ENCODE measurements at regions not wholly inside any gene's neighbourhood (a gene's known extent, or its start where the extent isn't known, plus 50 kb on each side); places are given as distances from the start of the nearest gene placed in this dataset.

- H3K27me3 ChIP-seq (replicated peaks; ENCODE audit: control insufficient read depth, insufficient read depth, low read length, poor library complexity, severe bottlenecking): no peaks in the 10 kb centered on the region
Observed at GRCh38 chr10:94260455-94260854, 102.3 kb downstream of the NOC3L start.

GRCh38 chr10:94264085-94264484, 98.7 kb downstream of the NOC3L start:
- H3K36me3 ChIP-seq (ENCODE audit: control insufficient read depth, insufficient read depth, low read length): no peaks in the 10 kb centered on the region

More at GRCh38 chr10:94260455-94260854, 102.3 kb downstream of the NOC3L start:
- Histone ChIP-seq H3K36me3 (ENCODE audit: control insufficient read depth, insufficient read depth, low read length) (no peaks in the 10 kb centered on the region), H3K9me3 (ENCODE audit: control insufficient read depth, low read length) (no peaks in the 10 kb centered on the region), H3K4me1 (ENCODE audit: control insufficient read depth, insufficient read depth, low read length, poor library complexity, severe bottlenecking) (no peaks in the 10 kb centered on the region), H3K27ac (ENCODE audit: insufficient read depth, low read length, poor library complexity, severe bottlenecking) (no peak overlapping the region), H3K4me3 (ENCODE audit: insufficient read depth, low read depth, low read length, poor library complexity, severe bottlenecking) (no peak overlapping the region)
- DNase-seq: no peak

GRCh38 chr10:94266091-94266490, 96.6 kb downstream of the NOC3L start:
- Histone ChIP-seq H3K9me3 (ENCODE audit: control insufficient read depth, low read length) (no peaks in the 10 kb centered on the region), H3K27ac (ENCODE audit: insufficient read depth, low read length, poor library complexity, severe bottlenecking) (no peak overlapping the region), H3K36me3 (ENCODE audit: control insufficient read depth, insufficient read depth, low read length) (no peaks in the 10 kb centered on the region), H3K4me3 (ENCODE audit: insufficient read depth, low read depth, low read length, poor library complexity, severe bottlenecking) (no peak overlapping the region), H3K27me3 (replicated peaks; ENCODE audit: control insufficient read depth, insufficient read depth, low read length, poor library complexity, severe bottlenecking) (no peaks in the 10 kb centered on the region), H3K4me1 (ENCODE audit: control insufficient read depth, insufficient read depth, low read length, poor library complexity, severe bottlenecking) (no peaks in the 10 kb centered on the region)
- DNase-seq: no peak

More at GRCh38 chr10:94264085-94264484, 98.7 kb downstream of the NOC3L start:
- Histone ChIP-seq H3K27ac (ENCODE audit: insufficient read depth, low read length, poor library complexity, severe bottlenecking) (no peak overlapping the region), H3K9me3 (ENCODE audit: control insufficient read depth, low read length) (no peaks in the 10 kb centered on the region), H3K27me3 (replicated peaks; ENCODE audit: control insufficient read depth, insufficient read depth, low read length, poor library complexity, severe bottlenecking) (no peaks in the 10 kb centered on the region), H3K4me1 (ENCODE audit: control insufficient read depth, insufficient read depth, low read length, poor library complexity, severe bottlenecking) (no peaks in the 10 kb centered on the region), H3K4me3 (ENCODE audit: insufficient read depth, low read depth, low read length, poor library complexity, severe bottlenecking) (no peak overlapping the region)
- DNase-seq: no peak

DNA sequence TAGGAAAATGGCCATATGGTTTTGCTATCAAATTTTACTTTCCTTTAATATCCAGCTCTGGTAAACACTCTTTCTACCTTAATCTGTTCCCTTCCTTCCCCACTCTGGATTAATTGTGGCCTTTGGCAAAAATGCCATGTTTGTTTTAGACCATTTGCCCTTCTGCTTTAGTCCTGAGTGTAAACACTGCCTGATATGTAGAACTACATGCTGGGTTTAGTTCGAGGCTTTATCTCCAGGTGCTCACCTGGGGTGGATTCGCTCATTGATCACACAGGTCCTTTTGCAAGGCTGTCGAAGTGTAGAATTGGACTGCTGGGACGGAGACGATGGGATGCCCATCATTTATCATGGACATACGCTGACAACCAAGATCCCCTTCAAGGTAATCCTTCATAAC, 94.1 kb downstream of the NOC3L start:
- no peak overlapping the region for H3K27ac ChIP-seq (ENCODE audit: insufficient read depth, low read length, poor library complexity, severe bottlenecking)
- no peak overlapping the region for H3K4me3 ChIP-seq (ENCODE audit: insufficient read depth, low read depth, low read length, poor library complexity, severe bottlenecking)
- no peaks in the 10 kb centered on the region for H3K27me3 ChIP-seq (replicated peaks; ENCODE audit: control insufficient read depth, insufficient read depth, low read length, poor library complexity, severe bottlenecking)
- H3K36me3 ChIP-seq (ENCODE audit: control insufficient read depth, insufficient read depth, low read length): no peaks in the 10 kb centered on the region
- no peak for DNase-seq
- H3K9me3 ChIP-seq (ENCODE audit: control insufficient read depth, low read length): no peaks in the 10 kb centered on the region
- H3K4me1 ChIP-seq (ENCODE audit: control insufficient read depth, insufficient read depth, low read length, poor library complexity, severe bottlenecking): no peaks in the 10 kb centered on the region

- Histone ChIP-seq H3K9me3 (ENCODE audit: control insufficient read depth, low read length) (no peaks in the 10 kb centered on the region), H3K36me3 (ENCODE audit: control insufficient read depth, insufficient read depth, low read length) (no peaks in the 10 kb centered on the region), H3K4me3 (ENCODE audit: insufficient read depth, low read depth, low read length, poor library complexity, severe bottlenecking) (no peak overlapping the region), H3K27me3 (replicated peaks; ENCODE audit: control insufficient read depth, insufficient read depth, low read length, poor library complexity, severe bottlenecking) (no peaks in the 10 kb centered on the region), H3K4me1 (ENCODE audit: control insufficient read depth, insufficient read depth, low read length, poor library complexity, severe bottlenecking) (no peaks in the 10 kb centered on the region), H3K27ac (ENCODE audit: insufficient read depth, low read length, poor library complexity, severe bottlenecking) (no peak overlapping the region)
- no peak for DNase-seq
Observed at GRCh38 chr10:94274142-94274787, 88.5 kb downstream of the NOC3L start.

- H3K27ac ChIP-seq (ENCODE audit: insufficient read depth, low read length, poor library complexity, severe bottlenecking): no peak overlapping the region
Observed at GRCh38 chr10:94276140-94276539, 86.6 kb downstream of the NOC3L start.

DNA sequence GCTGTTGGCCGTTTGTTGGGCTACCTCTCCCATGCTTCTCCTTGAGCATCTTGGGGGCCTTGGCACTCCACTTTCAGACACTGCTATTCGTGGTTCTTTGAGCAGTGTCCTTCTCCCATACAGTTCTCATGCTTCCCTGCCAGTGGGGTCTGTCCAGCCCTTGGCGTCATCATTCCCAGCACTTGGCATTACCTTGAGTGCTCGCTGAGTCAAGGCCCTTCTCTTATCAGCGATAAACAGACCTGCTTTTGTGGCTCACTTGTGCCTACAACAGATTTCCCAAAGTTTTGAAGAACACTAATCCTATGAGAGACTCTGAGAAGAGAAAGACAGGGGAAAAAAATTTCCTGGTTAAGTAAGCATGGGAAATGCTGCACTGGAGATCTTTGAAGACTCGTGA, 85.3 kb downstream of the NOC3L start:
- no peaks in the 10 kb centered on the region for H3K4me1 ChIP-seq (ENCODE audit: control insufficient read depth, insufficient read depth, low read length, poor library complexity, severe bottlenecking)
- H3K27ac ChIP-seq (ENCODE audit: insufficient read depth, low read length, poor library complexity, severe bottlenecking): no peak overlapping the region

More at GRCh38 chr10:94276140-94276539, 86.6 kb downstream of the NOC3L start:
- Histone ChIP-seq H3K4me1 (ENCODE audit: control insufficient read depth, insufficient read depth, low read length, poor library complexity, severe bottlenecking) (no peaks in the 10 kb centered on the region), H3K27me3 (replicated peaks; ENCODE audit: control insufficient read depth, insufficient read depth, low read length, poor library complexity, severe bottlenecking) (peaks cover 5% of the 10 kb centered on the region), H3K4me3 (ENCODE audit: insufficient read depth, low read depth, low read length, poor library complexity, severe bottlenecking) (no peak overlapping the region), H3K9me3 (ENCODE audit: control insufficient read depth, low read length) (no peaks in the 10 kb centered on the region), H3K36me3 (ENCODE audit: control insufficient read depth, insufficient read depth, low read length) (no peaks in the 10 kb centered on the region)
- no peak for DNase-seq

DNA sequence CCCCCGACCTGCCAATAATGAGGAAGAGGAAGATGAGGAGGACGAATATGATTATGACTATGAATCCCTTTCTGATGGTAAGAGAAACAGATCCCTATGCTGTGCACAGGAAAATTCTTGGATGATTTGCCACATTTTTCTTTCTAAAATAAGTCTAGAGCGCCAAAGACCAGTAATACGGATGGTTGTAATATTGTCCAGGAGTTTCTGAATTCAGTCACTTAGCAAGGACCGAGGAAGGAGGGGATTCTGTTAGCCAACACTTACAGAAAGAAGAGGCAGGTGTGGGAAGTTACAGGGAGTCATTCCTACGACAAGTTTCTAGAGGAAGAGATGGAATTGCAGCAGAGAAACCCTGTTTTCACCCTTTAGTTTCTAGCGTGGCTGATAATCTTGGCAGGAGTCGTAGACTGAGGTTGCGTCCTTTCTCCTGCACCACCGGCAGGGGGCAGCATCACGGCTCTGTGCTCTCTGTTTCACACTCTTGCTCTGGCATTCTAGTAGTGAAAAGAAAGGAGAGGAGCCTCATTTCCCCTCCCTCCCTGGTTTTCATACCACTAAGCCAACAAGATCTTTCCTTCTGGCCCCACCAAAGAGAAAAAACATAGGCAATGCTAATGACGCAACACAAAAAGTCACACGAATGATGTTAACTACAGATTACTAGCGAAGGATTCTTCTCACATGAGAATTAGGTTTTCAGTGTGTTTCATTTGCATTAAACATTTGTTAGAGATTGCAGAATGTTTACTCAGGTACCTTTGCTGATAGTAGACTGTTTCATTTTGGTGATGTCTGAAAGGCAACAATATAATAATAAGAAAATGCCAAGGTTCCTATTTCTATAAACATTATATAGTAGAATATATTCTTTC, 82.7 kb downstream of the NOC3L start:
- Histone ChIP-seq H3K4me1 (ENCODE audit: control insufficient read depth, insufficient read depth, low read length, poor library complexity, severe bottlenecking) (no peaks in the 10 kb centered on the region), H3K36me3 (ENCODE audit: control insufficient read depth, insufficient read depth, low read length) (no peaks in the 10 kb centered on the region), H3K9me3 (ENCODE audit: control insufficient read depth, low read length) (no peaks in the 10 kb centered on the region), H3K27ac (ENCODE audit: insufficient read depth, low read length, poor library complexity, severe bottlenecking) (no peak overlapping the region), H3K4me3 (ENCODE audit: insufficient read depth, low read depth, low read length, poor library complexity, severe bottlenecking) (no peak overlapping the region), H3K27me3 (replicated peaks; ENCODE audit: control insufficient read depth, insufficient read depth, low read length, poor library complexity, severe bottlenecking) (peaks cover 5% of the 10 kb centered on the region)
- peak in 1 of 3 donors; percentile 22 for DNase-seq

More for the DNA sequence above, 85.3 kb downstream of the NOC3L start:
- peaks cover 5% of the 10 kb centered on the region for H3K27me3 ChIP-seq (replicated peaks; ENCODE audit: control insufficient read depth, insufficient read depth, low read length, poor library complexity, severe bottlenecking)
- DNase-seq: no peak
- H3K4me3 ChIP-seq (ENCODE audit: insufficient read depth, low read depth, low read length, poor library complexity, severe bottlenecking): no peak overlapping the region
- no peaks in the 10 kb centered on the region for H3K9me3 ChIP-seq (ENCODE audit: control insufficient read depth, low read length)
- no peaks in the 10 kb centered on the region for H3K36me3 ChIP-seq (ENCODE audit: control insufficient read depth, insufficient read depth, low read length)

DNA sequence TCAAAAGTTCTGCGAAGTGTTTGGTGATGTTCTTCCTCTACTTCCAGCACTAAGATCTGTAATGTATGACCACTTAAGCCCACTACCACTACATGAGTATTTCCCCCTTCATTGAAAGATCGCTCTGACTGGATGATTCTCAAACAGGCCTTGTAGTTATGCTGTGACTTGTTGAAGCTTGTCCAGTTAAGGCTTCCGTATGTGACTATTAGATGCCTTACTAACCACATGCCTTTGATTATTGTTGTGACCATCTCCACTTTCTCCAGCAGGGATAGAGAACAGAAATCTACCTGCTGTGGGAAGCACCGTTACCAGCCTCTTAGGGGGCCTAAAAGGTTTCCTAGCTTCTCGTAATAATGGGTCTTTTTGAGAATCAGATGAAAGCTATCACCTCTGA, 81.1 kb downstream of the NOC3L start:
- Histone ChIP-seq H3K4me3 (ENCODE audit: insufficient read depth, low read depth, low read length, poor library complexity, severe bottlenecking) (no peak overlapping the region), H3K36me3 (ENCODE audit: control insufficient read depth, insufficient read depth, low read length) (no peaks in the 10 kb centered on the region), H3K27me3 (replicated peaks; ENCODE audit: control insufficient read depth, insufficient read depth, low read length, poor library complexity, severe bottlenecking) (peaks cover 5% of the 10 kb centered on the region), H3K4me1 (ENCODE audit: control insufficient read depth, insufficient read depth, low read length, poor library complexity, severe bottlenecking) (no peaks in the 10 kb centered on the region), H3K27ac (ENCODE audit: insufficient read depth, low read length, poor library complexity, severe bottlenecking) (no peak overlapping the region), H3K9me3 (ENCODE audit: control insufficient read depth, low read length) (no peaks in the 10 kb centered on the region)
- DNase-seq: no peak

GRCh38 chr10:94282369-94282768, 80.4 kb downstream of the NOC3L start:
- Histone ChIP-seq H3K36me3 (ENCODE audit: control insufficient read depth, insufficient read depth, low read length) (no peaks in the 10 kb centered on the region), H3K9me3 (ENCODE audit: control insufficient read depth, low read length) (no peaks in the 10 kb centered on the region), H3K27ac (ENCODE audit: insufficient read depth, low read length, poor library complexity, severe bottlenecking) (no peak overlapping the region), H3K4me3 (ENCODE audit: insufficient read depth, low read depth, low read length, poor library complexity, severe bottlenecking) (no peak overlapping the region), H3K4me1 (ENCODE audit: control insufficient read depth, insufficient read depth, low read length, poor library complexity, severe bottlenecking) (no peaks in the 10 kb centered on the region), H3K27me3 (replicated peaks; ENCODE audit: control insufficient read depth, insufficient read depth, low read length, poor library complexity, severe bottlenecking) (peaks cover 5% of the 10 kb centered on the region)
- DNase-seq: no peak
